Vagina (tissue), 2 donors: ENCODE measurements at regions not wholly inside any gene's neighbourhood (a gene's known extent, or its start where the extent isn't known, plus 50 kb on each side); places are given as distances from the start of the nearest gene placed in this dataset.
"Not testable (repeated sequence)": the region's sequence is repeated elsewhere in the genome, so short reads cannot be mapped to it uniquely, and the experiment has no call there.

Experiments used
- CTCF ChIP-seq, 3 experiments: fragments of 450-650 bp in 2 of 3; fragments of 200-600 bp in 1 of 3; sonication (generic) in 1 of 3; IDR thresholded peaks; one replicate each; pipeline ENCODE4 v1.5.1; 2017 to 2019; ENCODE audit warnings: antibody characterized with exemption in 3 of 3, mild to moderate bottlenecking in 2 of 3, moderate library complexity in 2 of 3
- POLR2A ChIP-seq, 2 donors: fragments of 450-650 bp; IDR thresholded peaks; one replicate each; pipeline ENCODE4 v1.6.1; 2017; ENCODE audit warnings: antibody characterized with exemption in 2 of 2, mild to moderate bottlenecking in 2 of 2, moderate library complexity in 2 of 2
- POLR2AphosphoS5 ChIP-seq, 2 donors: sonication (generic); formaldehyde crosslinking; IDR thresholded peaks; one replicate each; pipeline ENCODE4 v1.9.0; 2017; ENCODE audit warnings: antibody characterized with exemption in 2 of 2, mild to moderate bottlenecking in 2 of 2, low read depth in 1 of 2; ENCODE audit not compliant: insufficient read depth in 1 of 2

GRCh38 chr2:123683797-123684196, 341.3 kb upstream of the CNTNAP5 start:
- TF ChIP-seq POLR2A (IDR thresholded peaks at IDR 0.05); CTCF (IDR thresholded peaks at IDR 0.05); POLR2AphosphoS5 (IDR thresholded peaks at IDR 0.05; ENCODE audit: insufficient read depth in 1 of 2, low read depth in 1 of 2): not testable (repeated sequence)
